ENCODE measurements at regions not wholly inside any gene's neighbourhood (a gene's known extent, or its start where the extent isn't known, plus 50 kb on each side); places are given as distances from the start of the nearest gene placed in this dataset.

- Histone ChIP-seq H3K27me3 (ENCODE audit: insufficient read depth, low read depth) (no peaks in the 10 kb centered on the region), H2AFZ (ENCODE audit: low read depth) (no peak overlapping the region), H4K20me1 (ENCODE audit: insufficient read depth) (no peaks in the 10 kb centered on the region), H3K9ac (no peak overlapping the region), H3K36me3 (ENCODE audit: insufficient read depth) (no peaks in the 10 kb centered on the region), H3K4me1 (ENCODE audit: low read depth, poor library complexity, severe bottlenecking) (no peaks in the 10 kb centered on the region), H3K27ac (no peak overlapping the region), H3K4me3 (IDR thresholded peaks at IDR 0.05; ENCODE audit: insufficient read depth, low read depth, low read length) (no peak overlapping the region), H3K79me2 (ENCODE audit: insufficient read depth, low read depth) (no peaks in the 10 kb centered on the region), H3K4me2 (no peak overlapping the region)
- TF ChIP-seq CTCF (conservative IDR thresholded peaks at IDR 0.05; ENCODE audit: low read depth, low read length), result no peak
Observed at GRCh38 chr20:16926626-16927430, 178.7 kb downstream of the OTOR start.

- no peak for TF ChIP-seq CTCF (conservative IDR thresholded peaks at IDR 0.05; ENCODE audit: low read depth, low read length)
- no peak overlapping the region for H3K27ac ChIP-seq
Observed at GRCh38 chr20:16929756-16930155, 181.6 kb downstream of the OTOR start.

GRCh38 chr20:16930656-16931055, 182.5 kb downstream of the OTOR start:
- TF ChIP-seq CTCF (conservative IDR thresholded peaks at IDR 0.05; ENCODE audit: low read depth, low read length), result no peak
- H2AFZ ChIP-seq (ENCODE audit: low read depth), result no peak overlapping the region
- no peak overlapping the region for H3K4me2 ChIP-seq

More at GRCh38 chr20:16929756-16930155, 181.6 kb downstream of the OTOR start:
- Histone ChIP-seq H3K9ac (no peak overlapping the region), H3K4me3 (IDR thresholded peaks at IDR 0.05; ENCODE audit: insufficient read depth, low read depth, low read length) (no peak overlapping the region), H3K36me3 (ENCODE audit: insufficient read depth) (no peaks in the 10 kb centered on the region), H3K79me2 (ENCODE audit: insufficient read depth, low read depth) (no peaks in the 10 kb centered on the region), H3K4me2 (no peak overlapping the region), H4K20me1 (ENCODE audit: insufficient read depth) (no peaks in the 10 kb centered on the region), H3K4me1 (ENCODE audit: low read depth, poor library complexity, severe bottlenecking) (no peaks in the 10 kb centered on the region), H3K27me3 (ENCODE audit: insufficient read depth, low read depth) (no peaks in the 10 kb centered on the region), H2AFZ (ENCODE audit: low read depth) (no peak overlapping the region)

GRCh38 chr20:16939051-16939450, 190.9 kb downstream of the OTOR start:
- Histone ChIP-seq H3K4me1 (ENCODE audit: low read depth, poor library complexity, severe bottlenecking) (no peaks in the 10 kb centered on the region), H3K4me2 (no peak overlapping the region), H3K4me3 (IDR thresholded peaks at IDR 0.05; ENCODE audit: insufficient read depth, low read depth, low read length) (no peak overlapping the region), H3K79me2 (ENCODE audit: insufficient read depth, low read depth) (no peaks in the 10 kb centered on the region), H2AFZ (ENCODE audit: low read depth) (no peak overlapping the region), H3K27ac (no peak overlapping the region), H3K27me3 (ENCODE audit: insufficient read depth, low read depth) (no peaks in the 10 kb centered on the region), H3K9ac (no peak overlapping the region), H4K20me1 (ENCODE audit: insufficient read depth) (no peaks in the 10 kb centered on the region), H3K36me3 (ENCODE audit: insufficient read depth) (no peaks in the 10 kb centered on the region)
- no peak for TF ChIP-seq CTCF (conservative IDR thresholded peaks at IDR 0.05; ENCODE audit: low read depth, low read length)

More at GRCh38 chr20:16930656-16931055, 182.5 kb downstream of the OTOR start:
- Histone ChIP-seq H4K20me1 (ENCODE audit: insufficient read depth) (no peaks in the 10 kb centered on the region), H3K36me3 (ENCODE audit: insufficient read depth) (no peaks in the 10 kb centered on the region), H3K4me1 (ENCODE audit: low read depth, poor library complexity, severe bottlenecking) (no peaks in the 10 kb centered on the region), H3K27ac (no peak overlapping the region), H3K9ac (no peak overlapping the region), H3K79me2 (ENCODE audit: insufficient read depth, low read depth) (no peaks in the 10 kb centered on the region), H3K4me3 (IDR thresholded peaks at IDR 0.05; ENCODE audit: insufficient read depth, low read depth, low read length) (no peak overlapping the region), H3K27me3 (ENCODE audit: insufficient read depth, low read depth) (no peaks in the 10 kb centered on the region)
